ENCODE measurements at regions not wholly inside any gene's neighbourhood (a gene's known extent, or its start where the extent isn't known, plus 50 kb on each side); places are given as distances from the start of the nearest gene placed in this dataset.

DNA sequence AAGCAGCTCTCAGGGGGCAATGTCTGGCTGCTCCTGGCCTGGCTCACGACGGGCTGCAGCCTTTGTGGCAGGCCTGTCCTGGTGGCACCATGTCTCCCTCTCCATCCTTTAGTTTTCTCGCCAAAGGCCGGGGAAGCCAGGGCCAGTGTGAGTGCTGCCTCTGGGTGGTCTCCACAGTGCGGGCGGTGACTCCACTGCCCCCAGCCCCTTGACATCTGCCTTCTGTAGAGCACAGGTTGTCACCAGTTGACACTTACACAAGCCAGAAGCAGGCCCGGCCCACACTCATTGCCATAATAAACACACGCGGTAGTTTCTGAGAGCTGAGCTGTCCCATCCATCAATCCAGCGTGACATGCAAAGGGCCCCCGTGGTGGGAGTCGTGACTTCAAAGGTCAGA is 219.5 kb downstream of the TFAP2C start:
- no peak for TF ChIP-seq CTCF (IDR thresholded peaks at IDR 0.05)
- TF ChIP-seq POLR2A (IDR thresholded peaks at IDR 0.05) = no peak

All from right lobe of liver (tissue), 4 donors.